Femur (tissue), 1 donor: ENCODE measurements at regions not wholly inside any gene's neighbourhood (a gene's known extent, or its start where the extent isn't known, plus 50 kb on each side); places are given as distances from the start of the nearest gene placed in this dataset.

Source experiments
- DNase-seq: peaks from one replicate; pipeline ENCODE4 v3.0.0-alpha.2; 2017

DNA sequence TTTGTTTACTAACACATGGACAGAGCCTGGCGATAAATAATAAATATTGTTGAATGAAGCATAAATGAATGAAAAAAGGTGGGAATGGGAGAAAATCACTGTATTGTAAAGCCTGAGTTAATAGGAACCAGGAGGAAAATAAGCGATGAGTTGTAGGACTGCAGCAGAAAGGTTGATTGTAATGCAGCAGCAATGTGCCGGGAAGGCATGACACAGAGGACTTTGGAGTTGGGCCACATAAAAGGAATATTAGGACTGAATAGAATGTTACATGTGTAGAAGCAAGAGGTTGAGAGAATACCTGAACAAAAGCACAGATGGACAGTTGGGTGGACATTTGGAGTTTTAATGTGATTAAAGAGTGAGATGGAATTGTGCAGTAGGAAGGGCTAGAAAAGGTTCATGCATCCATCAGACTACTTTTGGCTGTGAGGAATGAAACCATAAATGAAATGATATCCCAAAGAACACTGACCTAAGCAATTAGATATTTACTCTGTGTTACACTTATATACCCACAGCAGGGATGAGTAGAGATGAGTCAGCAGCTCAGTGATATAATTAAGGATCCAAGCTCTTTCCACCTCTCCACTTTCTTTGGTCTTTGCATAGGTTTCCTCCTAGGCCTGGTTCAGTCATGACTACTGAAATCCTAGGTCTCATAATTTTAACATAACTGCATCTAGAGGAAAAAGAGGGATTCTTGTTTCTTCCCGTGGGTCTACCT, 55.4 kb downstream of the CCER1 start:
- DNase-seq: no peak

DNA sequence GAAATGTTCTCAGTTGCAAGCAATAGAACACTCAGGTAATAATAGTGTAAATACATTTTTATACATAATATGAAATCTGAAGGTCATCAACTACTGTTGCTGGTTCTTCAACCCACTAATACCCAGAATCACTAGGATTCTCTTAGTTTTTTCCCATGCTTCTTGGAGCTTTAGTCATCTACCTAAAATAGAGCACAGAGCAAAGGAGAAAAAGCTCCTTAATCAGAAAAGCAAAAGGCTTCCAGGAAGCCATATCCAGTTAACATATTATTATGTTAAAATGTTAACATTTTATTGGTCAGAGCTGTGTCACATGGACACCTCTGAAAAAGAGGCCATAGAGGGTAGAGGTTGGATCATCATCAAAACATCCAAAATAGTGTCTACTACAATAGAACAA, 57.0 kb downstream of the CCER1 start:
- DNase-seq: no peak

DNA sequence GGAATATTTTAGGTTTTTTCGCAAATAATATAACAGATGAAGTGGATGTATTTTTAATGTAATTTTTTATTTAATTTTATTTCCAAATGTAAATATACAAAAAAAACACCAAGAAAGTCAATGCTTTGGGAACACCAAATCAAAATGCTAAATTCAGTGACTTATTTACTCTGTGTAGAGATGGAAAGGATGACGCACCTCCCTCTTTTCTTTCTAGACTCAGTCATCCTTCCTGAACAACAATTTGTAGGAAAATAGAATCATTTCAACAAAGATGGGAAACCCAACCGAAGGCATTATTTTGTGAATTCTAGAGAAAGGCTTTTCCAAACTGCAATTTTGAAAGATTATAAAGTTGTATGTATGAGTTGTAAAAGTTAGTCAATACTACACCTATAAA, 57.7 kb downstream of the CCER1 start:
- DNase-seq: no peak

DNA sequence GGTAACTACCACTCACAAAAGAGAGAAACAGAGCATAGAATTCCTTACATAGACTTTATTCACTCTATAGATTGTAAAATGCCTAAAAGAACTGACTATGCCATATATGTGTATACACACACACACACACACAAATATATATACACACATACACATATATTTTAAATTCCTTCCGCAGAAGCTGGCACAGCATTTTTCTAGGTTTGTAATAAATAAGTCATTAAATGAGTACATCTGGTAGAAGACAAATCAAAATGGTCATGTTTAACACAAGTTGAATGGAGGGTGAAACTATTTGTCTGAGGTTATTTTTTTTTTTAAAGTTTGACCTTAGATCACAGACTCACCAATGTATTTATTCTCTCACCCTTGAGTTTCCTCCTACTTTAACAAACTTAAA, 58.2 kb downstream of the CCER1 start:
- no peak for DNase-seq

DNA sequence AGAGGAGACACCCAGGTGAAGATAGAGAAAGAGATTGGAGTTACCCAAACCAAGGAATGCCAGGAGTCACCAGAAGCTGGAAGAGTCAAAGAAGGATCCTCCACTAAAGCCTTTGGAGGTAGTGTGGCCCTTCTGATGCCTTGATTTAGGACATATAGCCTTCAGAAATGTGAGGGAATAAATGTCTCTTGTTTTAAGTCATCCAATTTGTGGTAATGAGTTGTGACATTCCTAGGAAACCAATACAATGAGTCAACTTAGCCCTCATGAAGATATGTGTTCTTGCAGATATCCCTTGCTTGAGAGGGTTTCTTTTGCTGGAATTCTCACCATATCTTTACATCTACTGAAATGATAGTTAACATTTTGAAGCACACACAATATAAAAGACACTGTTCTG, 58.8 kb downstream of the CCER1 start:
- no peak for DNase-seq

DNA sequence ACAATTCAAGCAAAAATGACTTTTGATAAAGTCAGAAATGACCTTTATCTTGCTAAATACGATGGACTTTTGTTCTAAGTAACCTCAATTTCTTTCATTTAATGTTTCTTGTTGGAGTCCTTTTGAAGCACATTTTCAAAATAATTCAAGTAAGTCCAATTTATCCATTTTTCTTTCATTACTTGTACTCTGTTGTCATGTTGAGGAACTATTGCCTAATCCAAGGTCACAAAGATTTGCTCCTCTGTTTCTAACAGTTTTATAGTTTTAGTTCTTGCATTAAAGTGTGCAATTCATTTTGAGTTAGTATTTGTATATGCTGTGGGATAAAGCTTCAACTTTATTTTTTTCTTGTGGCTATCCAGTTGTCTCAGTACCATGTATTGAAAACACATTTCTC, 66.7 kb downstream of the CCER1 start:
- DNase-seq: no peak

DNA sequence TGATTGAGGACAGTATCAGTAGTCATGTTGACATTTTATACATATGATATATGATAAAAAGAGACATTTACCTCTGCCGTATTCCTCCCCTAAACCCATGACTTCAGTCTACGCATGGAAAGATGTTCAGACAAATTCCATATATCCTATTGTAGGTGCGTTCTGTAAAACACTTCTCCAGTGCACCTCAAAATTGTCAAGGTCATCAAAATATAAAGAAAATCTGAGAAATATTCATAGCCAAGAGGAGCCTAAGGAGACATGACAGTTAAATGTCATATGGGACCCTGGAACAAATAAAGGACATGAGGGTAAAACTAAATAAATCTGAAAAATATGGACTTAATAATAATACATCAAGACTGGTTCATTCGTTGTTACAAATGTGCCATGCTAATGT, 71.5 kb downstream of the CCER1 start:
- no peak for DNase-seq

DNA sequence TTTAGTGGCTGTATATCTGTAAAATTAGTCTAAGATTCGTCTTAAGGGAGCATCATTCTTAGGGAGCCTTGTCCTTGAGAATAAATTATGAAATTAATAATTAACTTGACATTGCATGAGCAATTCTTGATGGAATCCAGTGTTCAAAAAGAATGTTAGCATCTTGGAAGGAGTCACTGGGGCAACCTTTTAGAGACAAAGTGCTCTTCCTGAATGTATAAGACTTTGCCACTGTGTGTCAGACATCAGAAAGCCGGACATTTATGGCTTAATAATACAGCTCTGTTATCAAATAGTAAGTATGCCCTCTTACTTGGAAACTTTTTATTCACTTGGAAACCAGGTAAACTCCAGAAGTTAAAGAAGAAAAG, 83.3 kb downstream of the CCER1 start:
- DNase-seq: no peak

DNA sequence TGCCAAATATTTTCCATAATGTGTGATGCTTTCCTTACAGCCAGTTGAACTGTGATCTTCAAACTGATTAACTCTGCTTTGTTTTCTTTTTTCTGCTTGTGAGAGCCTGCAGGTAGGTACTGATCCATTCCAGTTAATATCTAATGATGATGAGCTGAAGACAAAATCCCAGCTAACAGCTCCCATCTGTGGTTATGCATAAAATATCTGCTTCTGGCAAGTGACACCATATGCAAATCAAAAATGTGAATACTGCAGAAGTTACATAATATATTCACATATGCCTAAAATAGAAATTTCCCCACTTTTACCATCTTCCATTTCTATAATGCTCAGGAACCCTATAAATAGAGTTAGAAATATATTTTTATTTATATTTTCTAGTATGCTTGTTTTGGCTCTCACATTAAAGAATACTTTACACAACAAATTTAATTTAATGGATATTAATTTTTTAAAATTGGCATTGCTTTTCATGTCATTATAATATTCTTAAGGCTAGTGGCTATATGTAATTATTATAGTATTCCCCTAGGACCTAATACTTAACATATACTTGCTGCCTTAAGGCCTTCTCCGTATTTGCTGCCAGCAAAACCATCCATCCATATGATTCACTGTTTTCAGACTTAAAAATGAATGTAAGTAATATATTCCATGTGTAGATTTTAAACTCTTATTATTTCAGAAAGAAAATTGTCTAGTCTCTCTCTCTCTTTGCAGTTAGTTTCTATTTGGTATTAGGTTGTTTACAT, 83.8 kb downstream of the CCER1 start:
- DNase-seq: no peak

DNA sequence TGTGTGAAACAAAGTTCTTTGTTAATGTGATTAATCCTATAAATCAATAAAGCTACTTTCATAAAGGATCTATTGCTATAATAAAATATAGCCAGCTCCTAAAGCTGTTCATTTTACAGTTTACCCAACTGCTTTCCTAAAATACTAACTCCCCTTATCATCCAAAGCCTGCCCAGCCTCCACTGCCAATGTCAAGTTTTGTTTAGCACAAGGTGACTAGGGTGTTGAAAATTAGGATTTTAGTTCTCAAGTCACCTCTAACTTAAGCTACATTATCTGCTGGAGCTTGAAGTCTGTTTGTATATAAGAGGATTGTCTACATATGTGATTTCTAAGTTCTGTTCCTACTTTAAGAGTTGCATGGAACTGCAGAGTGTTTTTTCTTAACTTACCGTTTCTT, 86.3 kb downstream of the CCER1 start:
- DNase-seq: no peak

DNA sequence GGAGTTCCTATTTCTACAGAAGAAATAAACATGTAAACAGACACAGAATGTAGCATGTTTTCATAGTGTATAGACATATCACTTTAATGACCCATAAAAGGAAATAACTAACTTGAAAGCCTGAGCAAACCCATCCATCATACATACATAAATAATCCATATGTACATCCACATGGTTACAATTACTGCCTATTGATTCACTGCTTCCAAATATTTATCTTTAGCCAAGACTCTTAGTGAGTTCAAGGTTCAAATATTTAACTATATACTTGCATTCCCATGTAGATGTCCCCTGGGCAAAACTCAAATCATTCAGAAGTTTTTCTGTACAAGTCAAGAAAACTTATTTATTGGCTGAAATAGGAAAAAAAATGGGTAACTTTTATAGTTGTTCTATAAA, 95.4 kb downstream of the CCER1 start:
- no peak for DNase-seq

DNA sequence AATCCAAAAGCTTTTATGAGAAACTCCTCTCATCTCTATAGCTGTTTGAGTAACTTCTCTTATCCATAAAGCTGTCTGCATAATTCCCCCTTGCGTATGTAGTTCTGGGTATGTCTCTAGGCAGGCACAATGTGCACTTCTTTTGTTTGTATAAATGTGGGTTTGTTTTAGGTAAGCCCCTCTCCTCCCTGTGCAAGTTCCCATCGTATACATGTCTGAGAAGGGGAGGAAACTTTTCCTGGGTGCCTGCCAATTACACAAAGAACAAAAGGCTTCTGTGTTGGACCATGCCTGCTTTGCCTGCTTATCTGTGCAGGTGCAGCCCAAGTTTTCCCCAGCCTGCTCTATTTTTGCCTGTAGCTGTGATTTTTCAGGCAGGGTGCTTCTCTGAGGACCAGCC, 96.7 kb downstream of the CCER1 start:
- no peak for DNase-seq

DNA sequence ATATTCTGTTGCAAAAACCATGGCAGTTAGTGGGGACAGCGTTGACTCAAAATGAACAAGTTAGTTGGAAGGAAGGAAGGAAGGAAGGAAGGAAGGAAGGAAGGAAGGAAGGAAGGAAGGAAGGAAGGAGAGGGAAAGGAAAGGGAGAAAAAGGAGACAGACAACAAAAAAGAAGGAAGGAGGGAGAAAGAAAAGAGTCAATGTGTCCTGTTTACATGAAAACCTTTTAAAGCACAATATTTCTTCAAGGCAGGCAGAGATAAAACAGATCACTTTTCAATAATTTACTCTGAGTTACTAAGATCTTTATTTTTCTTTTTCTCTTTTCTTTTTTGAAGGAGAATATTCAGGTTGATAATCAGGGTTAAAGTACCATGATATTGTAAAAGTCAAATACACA, 99.4 kb downstream of the CCER1 start:
- no peak for DNase-seq

DNA sequence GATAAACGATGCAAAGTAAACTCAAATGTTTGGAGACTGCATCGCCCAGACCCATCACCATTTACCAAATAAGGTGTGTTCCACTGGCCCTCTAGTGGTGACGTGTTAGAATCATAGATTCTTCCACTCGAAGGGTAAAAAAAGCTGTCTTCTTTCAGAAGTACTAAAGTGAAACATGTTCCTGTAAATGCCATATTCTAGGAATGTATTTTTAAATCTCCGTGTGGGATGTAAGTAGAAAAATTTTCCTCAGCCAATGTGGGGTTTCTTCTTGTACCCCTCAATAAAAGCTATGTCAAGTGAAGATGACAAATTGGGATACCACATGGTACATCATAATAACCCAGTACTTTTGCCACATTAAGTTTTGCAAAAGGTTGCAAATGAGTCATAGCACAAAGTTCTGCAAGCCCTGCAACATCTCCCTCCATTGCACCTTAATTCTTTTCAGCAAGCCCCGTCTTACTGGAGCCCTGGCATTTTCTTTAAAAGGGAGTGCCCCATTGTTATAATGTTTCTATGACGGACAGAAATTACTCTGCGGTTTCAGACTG, 100.8 kb downstream of the CCER1 start:
- peak; percentile 25 for DNase-seq

DNA sequence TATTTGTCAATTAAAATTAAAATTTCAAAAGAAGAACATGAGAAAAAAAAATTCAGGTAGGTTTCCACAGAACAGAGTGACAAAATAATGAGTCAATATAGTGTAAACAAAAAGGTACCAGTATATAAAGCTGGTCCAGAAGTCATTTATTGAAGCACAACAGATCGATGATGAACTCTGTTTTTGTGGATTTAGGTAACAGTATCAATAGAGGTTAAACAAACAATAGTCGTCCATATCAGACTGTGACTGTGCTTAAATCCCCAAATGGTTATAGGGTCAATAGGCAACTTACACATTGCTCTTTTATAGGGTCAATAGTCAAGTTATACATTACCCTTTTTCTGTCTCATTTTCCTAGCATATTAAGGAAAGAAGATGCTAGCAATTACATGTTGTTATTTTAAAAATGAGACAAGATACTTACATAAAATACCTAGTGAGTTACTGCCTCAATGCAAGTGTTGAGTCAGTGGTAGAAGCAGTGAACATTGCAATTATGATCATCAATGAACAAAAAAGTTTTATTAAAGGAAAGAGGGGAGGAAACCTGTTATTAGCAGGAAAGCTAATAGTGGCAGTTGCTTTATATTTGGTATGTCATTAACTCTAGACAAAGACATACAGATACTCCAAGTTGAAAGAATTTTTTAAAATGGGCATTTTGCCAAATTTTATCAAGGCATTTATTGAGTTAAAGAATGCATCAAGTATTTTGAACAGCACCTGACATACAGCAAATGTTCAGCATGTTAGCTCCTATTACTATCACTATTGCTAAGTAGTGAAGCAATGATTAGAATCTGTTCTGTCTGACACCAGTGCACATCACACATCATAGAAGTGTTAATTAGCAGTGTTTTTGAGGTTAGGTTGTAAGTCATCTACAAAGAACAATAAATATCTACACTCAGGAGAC, 102.9 kb downstream of the CCER1 start:
- no peak for DNase-seq

DNA sequence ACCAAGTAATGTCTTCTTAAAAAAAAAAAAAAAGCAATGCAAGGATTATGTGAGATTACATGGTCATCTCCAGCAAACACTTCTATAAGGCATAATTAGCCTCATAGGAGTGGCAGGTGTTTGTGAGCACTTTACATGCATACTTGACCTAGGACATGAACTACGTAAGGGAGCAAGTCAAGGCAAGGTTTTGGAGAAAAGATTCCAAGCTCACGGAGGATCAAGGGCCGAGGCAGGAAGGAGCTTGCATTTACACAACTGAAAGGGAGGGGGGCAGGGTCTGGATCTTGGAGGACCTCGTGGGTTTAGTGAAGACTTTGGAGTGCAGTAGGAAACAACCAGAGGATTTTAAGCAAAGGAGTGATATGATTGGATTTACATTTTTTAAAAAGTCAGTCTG, 112.5 kb downstream of the CCER1 start:
- DNase-seq: no peak

DNA sequence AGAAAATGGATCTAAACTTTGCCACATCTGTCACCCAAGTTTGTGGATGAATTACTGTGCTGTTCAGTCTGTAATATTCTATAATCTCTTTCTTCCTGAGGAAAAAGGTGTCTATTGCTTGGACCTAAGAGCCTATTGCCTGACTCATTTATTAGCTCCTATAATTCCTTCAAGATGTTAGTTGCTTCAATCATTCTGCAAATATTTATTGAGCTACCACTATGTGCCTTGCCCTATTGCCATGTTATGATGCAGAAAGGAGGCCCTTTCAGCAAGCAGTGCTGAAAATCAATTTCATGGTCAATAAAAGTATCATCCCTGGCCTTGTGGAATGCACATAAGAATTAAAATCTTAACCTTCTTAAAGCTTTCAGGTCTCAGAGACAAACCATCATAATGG, 113.6 kb downstream of the CCER1 start:
- no peak for DNase-seq

DNA sequence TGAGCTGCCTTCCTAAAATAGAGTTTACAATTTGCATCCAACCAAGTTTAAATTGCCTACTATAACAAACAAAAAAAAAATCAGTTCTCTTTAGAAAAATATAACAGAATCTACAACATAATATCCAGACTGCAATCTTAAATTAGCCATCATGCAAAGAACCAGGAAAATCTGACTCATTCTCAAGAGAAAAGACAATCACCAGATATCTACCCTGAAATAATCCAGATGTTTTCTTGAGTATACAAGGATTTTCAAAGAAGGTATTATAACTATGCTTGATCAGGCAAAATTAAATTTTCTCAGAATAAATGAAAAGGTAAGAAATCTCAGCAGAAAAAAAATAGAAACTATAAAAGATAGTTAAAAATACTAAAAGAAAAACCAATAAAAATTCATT, 115.6 kb downstream of the CCER1 start:
- no peak for DNase-seq

DNA sequence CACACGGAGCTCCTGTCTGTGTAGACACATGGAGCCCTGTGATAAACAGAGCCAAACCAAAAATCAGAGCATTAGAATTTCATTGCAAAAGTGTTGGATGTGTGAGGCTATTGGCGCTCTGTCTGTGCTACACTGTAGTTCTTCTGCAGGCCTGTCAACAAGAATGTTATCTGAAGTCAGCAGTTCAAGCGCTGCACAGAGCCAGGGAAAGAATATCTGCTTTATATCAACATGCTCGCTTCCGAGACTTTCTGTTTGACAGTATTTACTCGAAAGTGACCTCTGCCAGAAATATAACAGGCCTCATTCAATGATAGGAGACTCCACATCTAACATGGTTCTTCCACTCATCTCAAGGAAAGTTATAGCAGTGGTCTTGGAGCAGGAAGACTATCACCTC, 118.3 kb downstream of the CCER1 start:
- DNase-seq: no peak

DNA sequence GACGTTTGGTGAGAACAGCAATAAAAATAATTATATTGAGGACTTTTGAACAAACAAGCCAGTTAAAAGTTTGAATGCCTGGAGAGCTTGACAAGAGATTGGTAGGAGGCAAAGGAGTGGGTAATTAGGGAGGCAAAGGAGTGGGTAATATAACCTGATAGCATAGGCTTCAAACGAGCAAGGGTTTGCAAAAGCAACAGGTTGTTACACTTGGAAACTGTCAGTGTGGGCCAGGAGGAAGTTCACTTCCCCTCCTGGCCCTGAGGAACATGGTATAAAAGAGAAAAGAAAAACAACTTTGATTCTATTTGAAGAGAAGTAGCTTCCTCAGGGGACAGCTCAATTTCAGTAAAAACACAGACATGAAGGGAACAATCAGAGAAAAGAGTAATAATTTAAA, 121.7 kb downstream of the CCER1 start:
- DNase-seq: no peak

DNA sequence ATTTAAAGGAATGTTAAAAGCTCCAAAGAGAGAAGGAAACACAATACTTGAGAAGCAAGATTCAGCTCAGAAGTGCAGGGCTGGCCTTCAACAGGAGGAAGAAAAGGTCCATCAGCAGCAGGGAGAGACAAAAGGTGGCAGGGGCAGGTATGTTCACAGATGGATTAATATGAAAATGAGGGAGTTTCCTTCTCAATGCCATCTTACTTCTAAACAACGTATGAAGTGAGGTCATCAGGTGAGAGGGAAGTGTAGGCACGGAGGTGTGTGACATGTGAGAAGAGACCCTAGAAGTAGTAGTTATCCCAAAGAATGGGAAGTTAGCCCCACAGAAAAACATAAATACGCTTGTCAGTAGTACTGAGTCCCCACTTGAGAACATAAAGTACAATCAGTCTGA, 122.5 kb downstream of the CCER1 start:
- no peak for DNase-seq

DNA sequence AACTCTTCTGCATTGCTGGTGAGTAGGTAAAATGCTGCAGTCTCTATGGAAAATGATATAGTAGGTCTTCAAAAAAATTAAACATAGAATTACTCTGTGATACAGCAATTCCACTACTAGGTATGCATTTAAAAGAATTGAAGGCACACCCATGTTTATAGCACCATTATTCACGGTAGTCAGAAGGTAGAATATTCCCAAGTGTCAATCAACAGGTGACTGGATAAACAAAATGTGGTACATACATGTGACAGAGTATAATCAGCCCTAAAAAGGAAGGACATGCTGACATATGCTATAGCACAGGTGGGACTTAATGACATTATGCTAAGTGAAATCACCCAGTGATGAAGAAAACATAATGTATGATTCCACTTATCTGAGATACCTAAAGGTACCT, 123.3 kb downstream of the CCER1 start:
- no peak for DNase-seq

DNA sequence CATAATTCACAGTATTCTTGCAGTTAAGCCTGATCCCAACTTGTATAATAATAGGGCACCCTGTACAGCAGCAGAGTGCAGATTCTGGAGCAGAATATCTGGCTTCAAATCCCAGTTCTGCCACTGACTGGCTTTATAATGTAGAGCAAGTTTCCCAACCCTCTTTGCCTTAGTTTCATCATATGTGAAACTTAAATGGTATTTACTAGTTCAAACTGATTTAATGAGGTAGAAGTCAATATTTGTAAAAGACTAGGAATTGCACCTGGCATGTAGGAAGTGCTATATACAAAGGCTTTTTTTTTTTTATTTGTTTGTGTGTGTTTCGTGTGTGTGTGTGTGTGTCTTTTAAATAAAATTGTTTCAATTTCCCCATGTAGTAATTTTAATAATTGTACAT, 125.9 kb downstream of the CCER1 start:
- DNase-seq: no peak

DNA sequence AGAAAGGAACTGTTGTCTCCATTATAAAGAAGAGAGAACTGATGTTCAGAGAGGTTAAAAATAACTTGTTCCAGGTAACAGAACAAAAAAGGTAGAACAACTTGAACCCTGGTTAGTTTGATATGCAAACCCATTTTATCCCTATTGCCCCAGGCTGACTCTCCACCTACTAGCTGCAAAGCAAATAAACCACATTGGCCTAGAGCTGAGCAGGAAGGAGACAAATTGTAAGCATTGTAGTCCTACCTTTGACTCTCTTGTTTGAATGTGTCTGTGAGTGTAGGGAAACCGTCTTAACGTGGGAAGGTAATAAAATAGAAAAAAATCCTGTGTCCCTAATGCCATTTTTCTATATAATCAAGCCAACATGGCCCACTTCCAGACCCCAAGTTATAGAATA, 126.4 kb downstream of the CCER1 start:
- DNase-seq: no peak
